DOHH2 (cell line): ENCODE measurements at regions not wholly inside any gene's neighbourhood (a gene's known extent, or its start where the extent isn't known, plus 50 kb on each side); places are given as distances from the start of the nearest gene placed in this dataset.
"Not testable (repeated sequence)": the region's sequence is repeated elsewhere in the genome, so short reads cannot be mapped to it uniquely, and the experiment has no call there.

Experiments used
- H3F3A ChIP-seq: fragments of 200-600 bp; sonication (generic), shearing (Covaris generic); 2 replicates; pipeline ENCODE4 v1.6.0; 2016; ENCODE audit warnings: antibody characterized with exemption, mild to moderate bottlenecking; ENCODE audit not compliant: control insufficient read depth, insufficient read depth
- H3K27ac ChIP-seq: fragments of 200-600 bp; sonication (generic); 2 replicates; pipeline ENCODE4 v1.5.1; 2014; ENCODE audit warnings: low read depth, mild to moderate bottlenecking, low read length, moderate library complexity
- H3K27me3 ChIP-seq: fragments of 200-600 bp; sonication (generic); 2 replicates; pipeline ENCODE4 v1.6.1; 2014; ENCODE audit warnings: mild to moderate bottlenecking, low read length, mixed read lengths; ENCODE audit not compliant: control insufficient read depth
- H3K36me3 ChIP-seq: fragments of 200-600 bp; sonication (generic); 2 replicates; pipeline ENCODE4 v1.6.1; 2014; ENCODE audit warnings: mild to moderate bottlenecking, low read length, moderate library complexity, mixed read lengths; ENCODE audit not compliant: control insufficient read depth
- H3K4me1 ChIP-seq: fragments of 200-600 bp; sonication (generic); 2 replicates; pipeline ENCODE4 v1.6.1; 2014; ENCODE audit warnings: mild to moderate bottlenecking, low read length, mixed read lengths; ENCODE audit not compliant: control insufficient read depth
- H3K4me2 ChIP-seq: fragments of 200-600 bp; sonication (generic); 2 replicates; pipeline ENCODE4 v1.6.0; 2014; ENCODE audit warnings: mild to moderate bottlenecking, low read length, moderate library complexity
- H3K4me3 ChIP-seq: fragments of 200-600 bp; sonication (generic); 2 replicates; pipeline ENCODE4 v1.5.1; 2014; ENCODE audit warnings: mild to moderate bottlenecking, low read length, mixed read lengths
- H3K79me2 ChIP-seq: fragments of 200-600 bp; sonication (generic); 2 replicates; pipeline ENCODE4 v1.6.1; 2014; ENCODE audit warnings: mild to moderate bottlenecking, low read length, mixed read lengths; ENCODE audit not compliant: control insufficient read depth
- H3K9me2 ChIP-seq: fragments of 200-600 bp; sonication (generic); replicated peaks from 2 replicates; pipeline ENCODE4 v1.6.1; 2014; ENCODE audit warnings: mild to moderate bottlenecking, low read length, mixed read lengths; ENCODE audit not compliant: control insufficient read depth
- H3K9me3 ChIP-seq: fragments of 200-600 bp; sonication (generic); 2 replicates; pipeline ENCODE4 v1.6.1; 2014; ENCODE audit warnings: antibody characterized with exemption, low read length, mixed read lengths; ENCODE audit not compliant: control insufficient read depth, insufficient read depth
- H4K20me1 ChIP-seq: fragments of 200-600 bp; sonication (generic); 2 replicates; pipeline ENCODE4 v1.6.0; 2014; ENCODE audit warnings: low read depth, mild to moderate bottlenecking, antibody characterized with exemption, low read length, moderate library complexity; ENCODE audit not compliant: control insufficient read depth, insufficient read depth
- EZH2phosphoT487 ChIP-seq: fragments of 200-600 bp; sonication (generic); IDR thresholded peaks from 2 replicates; pipeline ENCODE4 v1.6.1; 2017; ENCODE audit warnings: borderline replicate concordance, mild to moderate bottlenecking, antibody characterized with exemption, low read length, moderate library complexity, mixed read lengths
- TF ChIP-seq, protein P1 (sequence below): fragments of 200-600 bp; sonication (generic); IDR thresholded peaks from one replicate; pipeline ENCODE4 v1.5.1; 2014; ENCODE audit warnings: antibody characterized with exemption, mild to moderate bottlenecking, low read depth, low read length; ENCODE audit not compliant: poor library complexity, severe bottlenecking

DNA sequence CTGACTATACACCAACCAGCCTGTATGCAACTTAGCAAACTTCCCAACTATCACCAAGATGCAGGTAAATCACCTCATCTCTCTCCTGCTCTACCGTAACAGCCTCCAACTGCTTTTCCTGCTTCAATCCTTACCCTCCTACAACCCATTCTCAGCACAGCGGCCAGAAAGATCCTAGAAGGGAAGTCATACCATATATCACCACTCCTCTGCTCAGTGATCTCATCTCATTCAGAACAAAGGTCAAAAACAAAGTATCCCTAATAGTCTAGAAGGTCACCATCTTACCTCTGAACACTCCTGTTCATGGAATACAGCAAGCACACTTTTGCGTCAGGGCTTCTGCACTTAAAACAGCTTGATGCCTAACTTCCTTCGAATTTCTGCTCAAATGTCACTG lies 62.2 kb upstream of the RNF38 start:
- peaks cover 71% of the 10 kb centered on the region for H3K79me2 ChIP-seq
- no peak overlapping the region for H3K27ac ChIP-seq
- TF ChIP-seq, protein P1, sequence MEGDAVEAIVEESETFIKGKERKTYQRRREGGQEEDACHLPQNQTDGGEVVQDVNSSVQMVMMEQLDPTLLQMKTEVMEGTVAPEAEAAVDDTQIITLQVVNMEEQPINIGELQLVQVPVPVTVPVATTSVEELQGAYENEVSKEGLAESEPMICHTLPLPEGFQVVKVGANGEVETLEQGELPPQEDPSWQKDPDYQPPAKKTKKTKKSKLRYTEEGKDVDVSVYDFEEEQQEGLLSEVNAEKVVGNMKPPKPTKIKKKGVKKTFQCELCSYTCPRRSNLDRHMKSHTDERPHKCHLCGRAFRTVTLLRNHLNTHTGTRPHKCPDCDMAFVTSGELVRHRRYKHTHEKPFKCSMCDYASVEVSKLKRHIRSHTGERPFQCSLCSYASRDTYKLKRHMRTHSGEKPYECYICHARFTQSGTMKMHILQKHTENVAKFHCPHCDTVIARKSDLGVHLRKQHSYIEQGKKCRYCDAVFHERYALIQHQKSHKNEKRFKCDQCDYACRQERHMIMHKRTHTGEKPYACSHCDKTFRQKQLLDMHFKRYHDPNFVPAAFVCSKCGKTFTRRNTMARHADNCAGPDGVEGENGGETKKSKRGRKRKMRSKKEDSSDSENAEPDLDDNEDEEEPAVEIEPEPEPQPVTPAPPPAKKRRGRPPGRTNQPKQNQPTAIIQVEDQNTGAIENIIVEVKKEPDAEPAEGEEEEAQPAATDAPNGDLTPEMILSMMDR, result no peak
- no peak for TF ChIP-seq EZH2phosphoT487

DNA sequence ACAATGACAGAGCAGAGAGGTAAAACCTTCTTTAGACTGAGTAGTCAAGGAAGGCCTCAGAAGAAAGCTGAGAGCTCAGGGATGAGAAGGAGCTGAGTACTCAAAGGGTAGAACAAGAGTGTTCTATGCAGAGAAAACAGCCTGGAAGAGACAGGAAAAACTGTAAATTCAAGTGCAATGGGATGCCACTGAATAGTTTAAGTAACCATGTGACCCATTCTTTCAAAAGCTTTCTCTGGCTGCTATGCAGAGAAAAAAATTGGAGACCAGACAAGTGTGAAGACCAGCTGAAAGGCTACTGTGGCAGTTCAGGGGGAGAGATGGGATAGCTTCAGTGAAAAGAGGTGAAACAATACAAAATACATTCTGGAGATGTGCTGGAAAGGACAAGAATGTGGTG lies 61.3 kb upstream of the RNF38 start:
- Histone ChIP-seq H3K9me3 (no peaks in the 10 kb centered on the region), H3K4me2 (no peak overlapping the region), H3K79me2 (peaks cover 77% of the 10 kb centered on the region), H3K4me1 (no peaks in the 10 kb centered on the region), H3K27ac (no peak overlapping the region), H4K20me1 (peaks cover 8% of the 10 kb centered on the region; the same call in 1 of the 2 replicates), H3K9me2 (no peaks in the 10 kb centered on the region), H3K4me3 (no peak overlapping the region), H3K27me3 (no peaks in the 10 kb centered on the region), H3F3A (no peaks in the 10 kb centered on the region), H3K36me3 (peaks cover 21% of the 10 kb centered on the region)
- TF ChIP-seq, protein P1, result no peak
- TF ChIP-seq EZH2phosphoT487, result no peak

More for the DNA sequence above, 62.2 kb upstream of the RNF38 start:
- H3K36me3 ChIP-seq, result peaks cover 21% of the 10 kb centered on the region
- H3K4me2 ChIP-seq, result no peak overlapping the region
- no peaks in the 10 kb centered on the region for H3K4me1 ChIP-seq
- H3K9me3 ChIP-seq, result no peaks in the 10 kb centered on the region
- no peaks in the 10 kb centered on the region for H3K9me2 ChIP-seq
- no peaks in the 10 kb centered on the region for H3F3A ChIP-seq
- no peak overlapping the region for H3K4me3 ChIP-seq
- no peaks in the 10 kb centered on the region for H3K27me3 ChIP-seq
- peaks cover 8% of the 10 kb centered on the region; the same call in 1 of the 2 replicates for H4K20me1 ChIP-seq

DNA sequence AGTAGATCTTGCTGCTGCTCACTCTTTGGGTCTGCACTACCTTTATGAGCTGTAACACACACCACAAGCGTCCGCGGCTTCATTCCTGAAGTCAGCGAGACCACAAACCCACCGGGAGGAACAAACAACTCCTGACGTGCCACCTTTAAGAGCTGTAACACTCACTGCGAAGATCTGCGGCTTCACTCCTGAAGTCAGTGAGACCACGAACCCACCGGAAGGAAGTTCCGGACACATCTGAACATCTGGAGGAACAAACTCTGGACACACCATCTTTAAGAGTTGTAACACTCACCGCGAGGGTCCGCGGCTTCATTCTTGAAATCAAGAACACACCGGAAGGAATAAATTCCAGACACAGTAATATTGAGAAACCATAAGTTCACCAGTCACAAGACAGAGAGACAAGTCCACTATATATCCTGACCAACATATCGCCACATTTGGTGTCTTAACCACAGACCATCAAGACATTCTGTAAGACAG lies 58.4 kb upstream of the RNF38 start:
- H3K4me1 ChIP-seq, H3K27me3 ChIP-seq, H3F3A ChIP-seq, H3K4me2 ChIP-seq, H3K4me3 ChIP-seq, H3K27ac ChIP-seq, H4K20me1 ChIP-seq, H3K9me2 ChIP-seq, H3K9me3 ChIP-seq: not testable (repeated sequence)
- Histone ChIP-seq H3K36me3 (peaks cover 21% of the 10 kb centered on the region), H3K79me2 (peaks cover 75% of the 10 kb centered on the region)

DNA sequence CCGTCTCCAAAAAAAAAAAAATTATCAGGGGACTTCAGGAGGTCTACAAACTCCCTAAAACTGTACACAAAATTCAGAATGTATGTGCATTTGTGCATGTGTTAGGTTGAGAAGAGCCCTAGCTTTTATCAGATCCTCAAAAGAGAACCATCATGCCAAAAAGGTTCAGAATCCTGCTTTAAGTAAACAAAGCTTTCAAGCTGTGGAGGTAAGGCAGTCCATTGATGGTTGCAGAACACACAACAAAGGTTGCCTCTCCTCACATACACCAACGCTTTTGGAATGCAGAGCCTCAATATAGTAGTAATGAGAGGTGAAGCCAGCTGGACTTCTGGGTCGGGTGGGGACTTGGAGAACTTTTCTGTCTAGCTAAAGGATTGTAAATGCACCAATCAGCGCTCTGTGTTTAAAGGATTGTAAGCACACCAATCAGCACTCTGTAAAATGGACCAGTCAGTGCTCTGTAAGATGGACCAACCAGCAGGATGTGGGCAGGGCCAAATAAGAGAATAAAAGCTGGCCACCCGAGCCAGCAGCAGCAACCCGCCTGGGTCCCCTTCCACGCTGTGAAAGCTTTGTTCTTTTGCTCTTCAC lies 57.9 kb upstream of the RNF38 start:
- Histone ChIP-seq H3K27me3 (no peaks in the 10 kb centered on the region), H3K79me2 (peaks cover 70% of the 10 kb centered on the region), H3K36me3 (peaks cover 18% of the 10 kb centered on the region), H3K4me1 (no peaks in the 10 kb centered on the region), H3K9me3 (no peaks in the 10 kb centered on the region), H4K20me1 (peaks cover 8% of the 10 kb centered on the region; the same call in 1 of the 2 replicates), H3F3A (no peaks in the 10 kb centered on the region), H3K4me2 (no peak overlapping the region), H3K4me3 (no peak overlapping the region), H3K9me2 (no peaks in the 10 kb centered on the region), H3K27ac (no peak overlapping the region)
- TF ChIP-seq, protein P1, result no peak
- no peak for TF ChIP-seq EZH2phosphoT487
